GM11168 (cell line): ENCODE measurements at regions not wholly inside any gene's neighbourhood (a gene's known extent, or its start where the extent isn't known, plus 50 kb on each side); places are given as distances from the start of the nearest gene placed in this dataset.
"Not testable (repeated sequence)": the region's sequence is repeated elsewhere in the genome, so short reads cannot be mapped to it uniquely, and the experiment has no call there.

Source experiments
- in situ Hi-C: fragments of 300-500 bp; cut with MboI; formaldehyde crosslinking; loops from one replicate; pipeline ENCODE4 v1.12.0; 2022; ENCODE audit warnings: low sequenced_read_pairs; ENCODE audit not compliant: unreplicated experiment

DNA sequence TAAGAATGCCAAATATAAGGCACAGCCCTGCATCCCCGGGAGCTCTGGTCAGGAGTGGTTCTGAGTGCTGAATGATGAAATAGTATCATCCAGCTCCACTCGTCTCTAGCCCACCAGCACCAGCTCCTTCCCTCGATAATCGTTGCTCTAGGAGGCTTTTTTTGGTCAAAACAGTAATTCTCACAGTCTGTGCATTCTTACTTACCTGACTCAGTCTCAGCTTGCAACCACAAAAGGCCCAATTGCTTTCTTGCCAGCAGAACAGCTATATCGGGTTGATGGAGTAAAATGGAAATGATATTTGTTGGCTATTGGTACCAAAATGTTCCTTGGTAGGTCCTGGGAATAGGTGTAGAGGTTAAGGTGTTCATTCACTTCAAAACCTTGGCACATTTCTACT, 94.8 kb downstream of the BMP4 start:
- in situ Hi-C loops, result no loop called here

DNA sequence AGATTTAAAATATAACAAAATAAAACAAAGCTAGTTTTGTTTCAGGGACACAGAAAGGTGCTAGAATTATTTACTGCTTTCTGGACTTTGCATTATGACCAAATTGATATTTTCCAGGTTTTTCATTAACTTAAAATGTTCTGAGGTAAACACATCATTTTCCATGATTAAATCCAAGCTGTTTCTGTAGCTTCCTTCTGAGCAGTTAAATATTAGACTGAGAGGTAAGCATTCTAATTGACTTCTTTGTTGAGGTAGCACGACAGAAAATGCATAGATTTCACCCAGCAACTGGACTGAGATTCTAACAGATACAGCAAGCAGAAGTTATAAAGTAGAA, 98.3 kb downstream of the BMP4 start:
- in situ Hi-C loops, result no loop called here

GRCh38 chr14:53857625-53858344, 98.8 kb downstream of the BMP4 start:
- in situ Hi-C loops, result no loop called here

GRCh38 chr14:53855574-53855973, 101.1 kb downstream of the BMP4 start:
- in situ Hi-C loops, result no loop called here

GRCh38 chr14:53855127-53855526, 101.5 kb downstream of the BMP4 start:
- in situ Hi-C loops, result no loop called here

DNA sequence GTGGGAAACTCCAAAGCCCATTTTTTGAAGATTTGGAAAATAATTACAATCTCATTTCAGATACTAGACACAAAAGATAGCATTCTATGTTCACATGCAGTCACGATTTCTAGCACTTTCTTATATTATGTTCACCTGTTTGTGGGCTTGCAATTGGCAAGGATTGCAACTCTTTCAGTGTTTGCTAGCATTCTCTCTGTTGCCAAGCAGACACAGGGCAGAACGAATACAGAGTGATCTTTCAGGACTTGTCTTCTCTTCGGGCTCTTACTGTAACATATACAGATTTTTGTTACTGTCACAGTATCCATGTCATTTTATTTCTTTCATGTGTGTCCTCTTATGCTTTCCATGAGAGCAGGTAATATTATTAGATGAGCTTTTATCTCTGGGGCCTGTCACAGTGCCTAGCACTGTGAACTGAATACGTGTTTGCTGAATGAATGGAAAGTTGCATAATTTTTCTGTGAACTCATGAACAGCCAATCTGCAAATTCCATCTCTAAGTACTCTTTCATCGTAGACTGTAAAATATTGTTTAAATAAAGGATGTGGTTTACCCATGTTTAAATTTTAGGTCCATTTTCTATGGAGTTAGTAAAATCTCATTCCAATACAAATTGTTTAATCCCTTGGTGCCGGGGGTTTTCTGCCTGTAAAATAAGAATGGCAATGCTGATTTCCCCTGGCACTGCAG, 105.1 kb downstream of the BMP4 start:
- in situ Hi-C loops, result no loop called here

GRCh38 chr14:53850714-53851296, 105.8 kb downstream of the BMP4 start:
- in situ Hi-C loops, result no loop called here

DNA sequence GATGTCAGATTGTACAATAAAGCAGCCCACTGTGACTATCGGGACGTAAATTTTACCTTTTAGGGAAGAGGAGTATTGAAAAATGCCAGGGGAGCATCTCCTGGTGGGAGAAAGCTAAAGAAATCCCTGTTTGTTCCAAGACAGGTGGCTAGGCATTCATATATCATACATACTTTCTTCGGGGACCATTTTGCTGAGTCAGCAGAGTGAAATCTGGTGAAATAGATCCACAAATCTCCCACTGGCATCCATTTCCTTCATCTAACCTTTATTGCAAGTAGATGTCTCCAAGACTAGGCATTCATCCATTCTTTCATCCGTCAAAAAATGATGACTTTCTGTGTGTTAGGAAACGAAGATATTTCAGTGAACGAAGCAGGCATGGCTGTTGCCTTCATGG, 107.1 kb downstream of the BMP4 start:
- in situ Hi-C loops, result no loop called here

- in situ Hi-C loops, result no loop called here
These were observed 107.8 kb downstream of the BMP4 start for GRCh38 chr14:53848854-53849253.

- in situ Hi-C loops, result no loop called here
These were observed 108.7 kb downstream of the BMP4 start for GRCh38 chr14:53847881-53848280.

DNA sequence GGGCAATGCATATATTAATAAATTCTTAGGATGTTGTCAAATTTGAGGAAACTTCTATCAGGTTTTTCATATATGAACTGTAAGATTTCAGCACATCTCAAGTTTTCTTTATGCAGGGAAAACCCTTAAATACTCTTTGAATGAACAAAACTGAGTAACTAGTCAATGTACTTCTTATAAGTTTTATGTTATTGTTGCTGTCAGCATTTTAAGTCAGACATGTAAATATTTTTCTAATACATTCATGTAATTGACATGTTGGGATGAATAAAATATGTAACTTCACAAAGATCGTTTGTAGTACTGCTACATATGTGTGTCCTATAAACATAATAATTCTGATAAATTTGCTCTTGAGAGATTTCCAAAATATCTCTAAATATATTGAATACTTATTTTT, 109.6 kb downstream of the BMP4 start:
- in situ Hi-C loops, result no loop called here

GRCh38 chr14:53845813-53846693, 110.6 kb downstream of the BMP4 start:
- in situ Hi-C loops, result no loop called here

- in situ Hi-C loops, result no loop called here
These were observed 113.7 kb downstream of the BMP4 start for GRCh38 chr14:53842938-53843337.

DNA sequence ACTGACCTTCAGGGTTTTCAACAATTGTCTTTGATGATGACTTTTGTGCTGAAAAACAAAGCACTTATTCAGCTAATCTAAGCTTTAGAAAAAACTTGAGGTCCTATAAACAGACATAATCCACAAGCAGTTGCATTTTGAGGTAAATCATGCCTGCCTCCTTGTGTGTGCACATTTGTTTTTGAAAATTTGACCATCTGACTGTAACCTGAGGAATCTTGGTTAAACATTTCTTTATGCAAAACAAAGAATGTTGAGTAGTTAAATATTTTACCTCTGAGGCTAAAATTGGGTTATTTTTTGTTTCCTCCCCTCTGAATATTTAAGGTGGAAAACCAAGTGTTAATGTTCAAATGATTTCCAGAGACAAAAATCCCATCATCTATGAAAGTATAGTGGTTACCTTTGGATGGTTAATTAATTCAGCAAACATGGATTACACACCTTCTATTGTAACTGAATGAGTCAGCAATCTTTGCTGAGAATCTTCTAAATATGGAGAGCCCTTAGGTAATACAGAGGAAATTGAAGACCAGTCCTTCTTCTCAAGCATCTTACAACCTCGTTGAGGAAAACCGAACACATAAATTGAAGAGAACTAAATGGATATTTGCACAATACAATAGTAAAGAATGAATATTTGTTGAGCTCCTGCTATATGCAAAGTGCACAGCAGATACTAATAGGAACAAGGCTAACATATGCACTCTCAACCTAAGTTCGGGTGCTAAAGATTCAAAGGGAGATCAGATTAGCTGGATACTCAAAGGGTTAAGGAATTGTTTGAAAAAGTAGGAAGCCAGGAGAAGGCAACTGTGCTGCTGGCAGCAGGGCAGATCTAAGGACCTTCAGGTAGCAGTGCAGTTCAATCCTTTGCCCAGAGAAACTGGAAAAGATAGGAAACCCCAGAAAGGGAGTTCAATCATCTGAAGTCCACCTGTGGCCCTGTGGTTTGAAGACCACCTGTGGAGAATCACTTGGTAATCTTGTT, 115.2 kb downstream of the BMP4 start:
- in situ Hi-C loops, result no loop called here

DNA sequence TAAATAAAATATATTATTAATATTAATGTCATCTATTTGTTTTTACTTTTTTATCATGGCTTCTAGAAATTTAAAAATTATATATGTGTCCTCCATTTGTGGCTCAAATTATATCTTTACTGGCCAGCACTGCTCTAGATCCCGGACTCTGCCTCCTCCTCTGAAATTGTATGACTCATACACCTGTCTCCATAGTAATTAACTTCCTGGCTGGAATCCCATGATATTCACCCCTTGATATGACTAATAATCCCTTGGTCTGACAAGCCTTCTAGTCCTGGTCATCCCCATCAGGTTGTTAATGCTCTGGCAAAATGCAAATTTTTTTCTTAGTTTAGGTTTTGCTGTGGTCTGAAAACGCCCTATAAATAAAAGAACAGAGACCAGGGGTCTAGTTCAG, 116.2 kb downstream of the BMP4 start:
- in situ Hi-C loops, result no loop called here

GRCh38 chr14:53838374-53838773, 118.3 kb downstream of the BMP4 start:
- in situ Hi-C loops, result no loop called here

DNA sequence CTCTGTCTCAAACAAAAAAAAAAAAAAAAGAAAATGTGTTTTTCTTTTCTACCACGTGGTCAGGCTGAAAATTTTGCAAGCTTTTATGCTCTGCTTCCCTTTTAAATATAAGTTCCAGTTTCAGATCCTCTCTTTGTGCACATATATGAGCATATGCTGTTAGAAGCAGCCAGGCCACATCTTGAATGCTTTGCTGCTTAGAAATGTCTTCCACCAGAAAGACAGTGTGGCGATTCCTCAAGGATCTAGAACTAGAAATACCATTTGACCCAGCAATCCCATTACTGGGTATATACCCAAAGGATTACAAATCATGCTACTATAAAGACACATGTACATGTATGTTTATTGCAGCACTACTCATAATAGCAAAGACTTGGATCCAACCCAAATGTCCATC, 119.0 kb downstream of the BMP4 start:
- in situ Hi-C loops, result not testable (repeated sequence)

GRCh38 chr14:53836551-53836950, 120.1 kb downstream of the BMP4 start:
- in situ Hi-C loops, result no loop called here

DNA sequence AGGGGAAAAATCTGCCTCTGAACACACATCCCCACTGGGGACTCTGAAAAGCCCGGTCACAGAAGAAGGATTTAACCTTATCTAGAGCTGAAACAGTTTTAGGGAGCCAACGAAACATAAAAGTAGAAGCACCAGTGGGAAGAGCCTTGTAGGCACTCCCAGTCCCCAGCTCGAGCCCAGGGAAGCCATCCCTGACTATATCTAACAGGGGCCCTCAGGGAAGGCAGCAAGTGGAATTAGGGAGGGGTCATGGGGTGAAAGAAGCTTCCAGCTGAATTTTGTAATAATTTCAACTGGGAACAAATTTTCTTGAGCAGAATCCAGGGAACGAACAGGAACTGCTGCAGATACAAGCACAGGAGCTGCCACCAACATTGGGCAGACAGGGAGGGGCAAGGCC, 127.8 kb downstream of the BMP4 start:
- in situ Hi-C loops, result no loop called here

DNA sequence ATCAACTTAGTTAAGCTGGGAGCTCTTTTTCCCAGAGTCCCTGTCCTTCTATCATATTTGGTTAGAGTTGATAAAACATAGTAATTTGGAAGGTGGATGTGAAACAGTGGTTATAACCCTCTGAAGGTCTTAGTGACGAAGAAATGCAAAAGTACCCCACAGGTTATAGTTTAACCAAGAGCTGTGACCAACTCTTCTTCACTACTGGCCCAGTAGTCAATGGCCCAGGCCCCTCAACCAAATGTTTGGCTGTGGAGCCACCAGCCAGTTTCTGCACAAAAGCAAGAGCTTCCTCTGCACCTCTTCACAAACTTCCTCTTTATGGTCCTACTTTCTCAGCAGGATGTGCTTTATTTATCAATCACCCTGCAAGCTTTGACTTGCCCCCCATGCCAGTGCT, 132.6 kb downstream of the BMP4 start:
- in situ Hi-C loops, result no loop called here
